Left ventricle myocardium inferior (tissue), 1 donor: ENCODE measurements at regions not wholly inside any gene's neighbourhood (a gene's known extent, or its start where the extent isn't known, plus 50 kb on each side); places are given as distances from the start of the nearest gene placed in this dataset.

ENCODE experiments used
- DNase-seq: peaks from one replicate; pipeline ENCODE4 v3.0.0-alpha.2; 2020
- H3K27ac ChIP-seq: fragments of 200-600 bp; replicated peaks from 2 replicates; pipeline ENCODE4 v1.8.0; 2021
- H3K27me3 ChIP-seq: fragments of 200-600 bp; 2 replicates; pipeline ENCODE4 v1.8.0; 2021; ENCODE audit warnings: low read depth
- H3K36me3 ChIP-seq: fragments of 200-600 bp; 2 replicates; pipeline ENCODE4 v1.8.0; 2021
- H3K4me1 ChIP-seq: fragments of 200-600 bp; 2 replicates; pipeline ENCODE4 v1.8.0; 2021
- H3K4me3 ChIP-seq: fragments of 200-600 bp; 2 replicates; pipeline ENCODE4 v1.8.0; 2021; ENCODE audit warnings: mild to moderate bottlenecking, moderate library complexity
- H3K9me3 ChIP-seq: fragments of 200-600 bp; replicated peaks from 2 replicates; pipeline ENCODE4 v1.8.0; 2021
- intact Hi-C: fragments of 100-400 bp; cut with micrococcal nuclease; formaldehyde crosslinking; loops from one replicate; pipeline ENCODE4 v1.11.0; 2022
- TF ChIP-seq, protein P1 (sequence below): fragments of 200-600 bp; IDR thresholded peaks from 2 replicates; pipeline ENCODE4 v1.8.0; 2021; ENCODE audit warnings: antibody characterized with exemption, mild to moderate bottlenecking, borderline replicate concordance
- donor health status: DM: no; HTN: yes; CAD: no; lungs with severe emphysema.

DNA sequence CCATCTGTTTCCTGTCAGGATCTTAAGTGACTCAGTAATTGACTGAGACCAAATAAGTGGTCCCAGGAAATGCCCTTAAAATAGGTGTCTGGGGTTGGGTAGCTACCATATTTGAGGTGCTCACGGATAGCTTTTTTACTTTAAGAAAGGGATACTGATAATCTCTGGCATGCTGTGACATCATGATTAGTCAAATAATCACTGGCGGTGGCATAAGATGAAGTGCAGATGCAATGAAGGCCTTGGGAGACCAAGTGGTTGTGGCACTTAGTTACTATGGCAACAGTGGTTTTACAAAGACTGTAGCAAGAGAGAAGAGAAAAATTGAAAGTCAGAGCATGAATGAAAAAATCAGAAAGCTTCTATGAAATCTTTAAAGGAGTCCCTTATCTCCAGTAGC is 114.5 kb upstream of the SLIT2 start:
- Histone ChIP-seq H3K36me3 (no peaks in the 10 kb centered on the region), H3K27ac (no peak overlapping the region), H3K27me3 (no peaks in the 10 kb centered on the region), H3K9me3 (peaks cover 23% of the 10 kb centered on the region), H3K4me3 (no peak overlapping the region), H3K4me1 (no peaks in the 10 kb centered on the region)
- no peak for DNase-seq
- intact Hi-C loops, result no loop called here
- TF ChIP-seq, protein P1, sequence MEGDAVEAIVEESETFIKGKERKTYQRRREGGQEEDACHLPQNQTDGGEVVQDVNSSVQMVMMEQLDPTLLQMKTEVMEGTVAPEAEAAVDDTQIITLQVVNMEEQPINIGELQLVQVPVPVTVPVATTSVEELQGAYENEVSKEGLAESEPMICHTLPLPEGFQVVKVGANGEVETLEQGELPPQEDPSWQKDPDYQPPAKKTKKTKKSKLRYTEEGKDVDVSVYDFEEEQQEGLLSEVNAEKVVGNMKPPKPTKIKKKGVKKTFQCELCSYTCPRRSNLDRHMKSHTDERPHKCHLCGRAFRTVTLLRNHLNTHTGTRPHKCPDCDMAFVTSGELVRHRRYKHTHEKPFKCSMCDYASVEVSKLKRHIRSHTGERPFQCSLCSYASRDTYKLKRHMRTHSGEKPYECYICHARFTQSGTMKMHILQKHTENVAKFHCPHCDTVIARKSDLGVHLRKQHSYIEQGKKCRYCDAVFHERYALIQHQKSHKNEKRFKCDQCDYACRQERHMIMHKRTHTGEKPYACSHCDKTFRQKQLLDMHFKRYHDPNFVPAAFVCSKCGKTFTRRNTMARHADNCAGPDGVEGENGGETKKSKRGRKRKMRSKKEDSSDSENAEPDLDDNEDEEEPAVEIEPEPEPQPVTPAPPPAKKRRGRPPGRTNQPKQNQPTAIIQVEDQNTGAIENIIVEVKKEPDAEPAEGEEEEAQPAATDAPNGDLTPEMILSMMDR, result no peak

DNA sequence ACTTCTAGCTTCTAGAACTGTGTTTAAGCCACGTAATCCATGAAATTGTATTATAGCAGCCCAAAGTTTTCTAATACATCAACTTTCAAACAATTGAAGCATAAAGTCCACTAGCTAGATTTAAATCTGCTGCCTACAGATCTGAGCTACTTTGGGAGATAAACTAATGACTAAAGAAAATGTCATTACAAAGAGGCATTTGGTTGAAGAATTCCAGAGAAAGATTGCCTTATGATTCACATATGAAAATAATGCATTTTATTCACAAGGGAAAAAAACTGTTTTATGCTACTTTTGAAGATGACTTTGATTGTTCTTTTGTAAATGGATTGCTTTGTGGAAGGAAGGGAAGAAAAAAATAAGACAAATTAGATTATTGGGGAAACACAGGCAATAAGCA is 124.1 kb upstream of the SLIT2 start:
- DNase-seq, result no peak
- H3K36me3 ChIP-seq, result no peaks in the 10 kb centered on the region
- H3K4me3 ChIP-seq, result no peak overlapping the region
- no peak overlapping the region for H3K27ac ChIP-seq
- TF ChIP-seq, protein P1, result no peak
- H3K9me3 ChIP-seq, result no peaks in the 10 kb centered on the region
- H3K4me1 ChIP-seq, result no peaks in the 10 kb centered on the region
- intact Hi-C loops, result no loop called here
- no peaks in the 10 kb centered on the region for H3K27me3 ChIP-seq

DNA sequence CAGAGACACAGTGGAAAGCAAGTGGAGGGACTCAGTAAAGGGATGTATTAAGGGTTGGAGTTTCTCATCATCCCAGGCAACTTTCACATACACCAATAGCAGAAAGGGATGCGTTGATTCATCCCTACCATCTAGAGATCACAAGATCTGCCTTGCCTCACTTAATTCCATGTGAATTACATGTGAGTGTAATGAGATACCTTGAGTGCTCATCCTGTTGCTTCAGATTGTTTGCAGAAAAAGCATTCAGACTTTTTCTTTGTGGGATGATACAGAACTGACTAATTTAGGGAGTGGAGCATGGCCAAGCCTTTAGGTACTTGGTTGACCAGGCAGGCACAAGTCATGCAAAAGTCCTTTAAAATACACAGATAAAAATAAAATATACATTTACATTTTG is 124.8 kb upstream of the SLIT2 start:
- H3K4me3 ChIP-seq, result no peak overlapping the region
- no peak for DNase-seq
- no peaks in the 10 kb centered on the region for H3K4me1 ChIP-seq
- H3K27me3 ChIP-seq, result no peaks in the 10 kb centered on the region
- intact Hi-C loops, result no loop called here
- no peaks in the 10 kb centered on the region for H3K9me3 ChIP-seq
- H3K27ac ChIP-seq, result no peak overlapping the region
- H3K36me3 ChIP-seq, result no peaks in the 10 kb centered on the region
- TF ChIP-seq, protein P1, result no peak

DNA sequence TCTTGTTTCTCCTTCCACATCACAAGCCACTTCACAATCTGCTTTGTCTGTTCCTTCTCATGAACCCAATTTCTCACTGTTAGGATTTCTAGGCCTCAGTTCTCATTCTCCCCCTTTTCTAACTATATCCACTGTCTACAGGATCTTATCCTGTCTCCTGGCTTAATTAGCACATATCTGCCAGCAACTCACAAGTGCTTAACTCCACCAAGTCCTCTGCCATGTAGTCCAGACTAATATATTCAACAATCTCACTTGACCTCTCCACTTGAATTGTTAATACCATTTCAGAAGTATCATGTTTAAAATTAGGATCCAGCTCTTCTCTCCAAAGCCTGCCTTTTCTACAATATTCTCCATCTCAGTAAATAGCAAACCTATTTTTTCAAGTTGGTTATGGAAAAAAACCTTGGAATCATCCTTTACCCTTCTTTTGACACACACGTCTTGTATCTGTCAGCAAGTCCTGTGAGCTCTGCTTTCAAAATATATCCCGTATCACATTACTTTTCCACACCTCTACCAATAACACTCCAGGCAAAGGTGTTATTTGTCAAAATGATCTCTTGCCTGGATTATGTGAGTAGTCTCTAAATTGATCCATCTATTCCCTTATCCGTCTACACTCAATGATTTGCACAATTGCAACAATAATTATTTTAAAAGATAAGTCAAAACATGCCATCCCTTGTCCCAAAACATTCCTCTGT is 127.2 kb upstream of the SLIT2 start:
- H3K27ac ChIP-seq, result no peak overlapping the region
- H3K9me3 ChIP-seq, result no peaks in the 10 kb centered on the region
- no peak for DNase-seq
- no peaks in the 10 kb centered on the region for H3K4me1 ChIP-seq
- no peak overlapping the region for H3K4me3 ChIP-seq
- TF ChIP-seq, protein P1, result no peak
- H3K36me3 ChIP-seq, result no peaks in the 10 kb centered on the region
- no peaks in the 10 kb centered on the region for H3K27me3 ChIP-seq
- intact Hi-C loops, result no loop called here

DNA sequence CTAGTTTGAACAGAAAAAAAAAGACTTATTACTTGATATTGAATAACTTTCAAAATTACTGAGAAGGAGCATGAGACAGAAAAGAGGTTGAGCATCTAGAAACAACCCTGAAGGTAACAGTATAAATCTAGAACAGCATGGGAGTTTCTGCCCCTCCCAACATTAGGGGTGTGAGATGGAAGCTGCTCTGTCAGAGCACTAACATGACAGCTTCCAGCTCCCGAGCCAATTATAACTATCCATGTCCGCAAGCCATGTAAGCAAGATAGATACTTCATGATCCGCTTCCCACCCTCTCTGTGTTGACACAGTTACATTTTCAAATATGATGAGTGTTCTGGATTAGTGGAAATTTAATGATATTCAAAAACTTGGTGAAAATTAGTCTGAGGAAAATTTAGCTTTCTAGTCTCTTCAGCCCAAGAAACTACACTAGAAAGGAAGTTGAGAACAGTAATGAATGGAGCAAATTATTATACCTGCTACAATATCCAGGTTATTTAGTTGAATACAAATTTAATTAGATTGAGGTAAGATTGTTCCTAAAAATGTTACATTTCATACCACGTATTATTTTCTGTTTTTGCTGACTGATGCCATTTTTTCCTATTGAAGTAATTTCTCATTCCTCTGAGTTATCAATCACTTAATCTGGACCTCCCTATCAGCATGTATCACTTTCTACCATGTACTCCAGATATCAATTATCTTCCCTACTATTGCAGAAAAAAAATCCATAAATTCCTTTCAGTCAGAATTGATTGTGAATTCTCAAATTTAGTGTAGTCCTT is 129.3 kb upstream of the SLIT2 start:
- Histone ChIP-seq H3K27ac (no peak overlapping the region), H3K27me3 (no peaks in the 10 kb centered on the region), H3K36me3 (no peaks in the 10 kb centered on the region), H3K9me3 (no peaks in the 10 kb centered on the region), H3K4me1 (no peaks in the 10 kb centered on the region), H3K4me3 (no peak overlapping the region)
- intact Hi-C loops, result no loop called here
- DNase-seq, result no peak
- TF ChIP-seq, protein P1, result no peak
